Ascending aorta (tissue), 2 donors: ENCODE measurements at regions not wholly inside any gene's neighbourhood (a gene's known extent, or its start where the extent isn't known, plus 50 kb on each side); places are given as distances from the start of the nearest gene placed in this dataset.
"Not testable (repeated sequence)": the region's sequence is repeated elsewhere in the genome, so short reads cannot be mapped to it uniquely, and the experiment has no call there.

Source experiments
- DNase-seq, 2 donors: peaks; one replicate each; pipeline ENCODE4 v3.0.0-alpha.2; 2019; ENCODE audit warnings: low spot score in 2 of 2
- H3K27ac ChIP-seq, 2 donors: fragments of 200-600 bp; sonication (generic); one replicate each; pipeline ENCODE4 v1.5.1; 2016 to 2017; ENCODE audit warnings: mild to moderate bottlenecking in 1 of 2
- H3K27me3 ChIP-seq: fragments of 200-600 bp; sonication (generic); one replicate; pipeline ENCODE4 v1.5.1; 2017
- H3K36me3 ChIP-seq, 2 donors: fragments of 200-600 bp; sonication (generic); one replicate each; pipeline ENCODE4 v1.5.1; 2016
- H3K4me1 ChIP-seq, 2 donors: fragments of 200-600 bp; sonication (generic); one replicate each; pipeline ENCODE4 v1.5.1; 2016 to 2017; ENCODE audit warnings: mild to moderate bottlenecking in 1 of 2
- H3K4me3 ChIP-seq, 2 donors: fragments of 200-600 bp; sonication (generic); one replicate each; pipeline ENCODE4 v1.5.1; 2016 to 2017; ENCODE audit warnings: mild to moderate bottlenecking in 1 of 2
- H3K9me3 ChIP-seq, 2 donors: fragments of 200-600 bp; sonication (generic); one replicate each; pipeline ENCODE4 v1.5.1; 2016
- CTCF ChIP-seq, 3 experiments: fragments of 200-600 bp in 2 of 3; fragments of 450-650 bp in 1 of 3; sonication (generic) in 2 of 3; IDR thresholded peaks; one replicate each; pipeline ENCODE4 v1.5.1; 2016 to 2019; ENCODE audit warnings: antibody characterized with exemption in 3 of 3, mild to moderate bottlenecking in 1 of 3, moderate library complexity in 1 of 3
- intact Hi-C: fragments of 100-400 bp; cut with DNase I; formaldehyde crosslinking; loops from one replicate; pipeline ENCODE4 v1.15.1; 2023

DNA sequence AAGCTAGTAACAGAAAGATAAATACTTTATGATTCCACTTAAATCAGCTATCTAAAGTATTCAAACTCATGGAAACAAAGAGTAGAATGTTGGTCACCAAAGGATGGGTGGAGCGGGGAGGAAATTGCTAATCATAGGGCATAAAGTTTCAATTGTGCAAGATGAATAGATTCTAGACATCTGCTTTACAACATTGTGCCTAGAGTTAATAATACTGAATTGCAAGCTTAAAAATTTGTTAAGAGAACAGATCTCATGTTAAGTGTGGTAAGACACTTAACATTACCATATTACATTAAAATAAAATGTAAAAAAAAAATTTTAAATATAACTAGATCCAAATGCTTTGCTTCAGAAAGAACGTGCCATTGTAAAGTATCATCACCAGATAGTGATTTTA is 411.1 kb upstream of the MBL2 start:
- H3K9me3 ChIP-seq = peaks cover 0 to 3% of the 10 kb centered on the region in 2 donors
- intact Hi-C loops = no loop called here

DNA sequence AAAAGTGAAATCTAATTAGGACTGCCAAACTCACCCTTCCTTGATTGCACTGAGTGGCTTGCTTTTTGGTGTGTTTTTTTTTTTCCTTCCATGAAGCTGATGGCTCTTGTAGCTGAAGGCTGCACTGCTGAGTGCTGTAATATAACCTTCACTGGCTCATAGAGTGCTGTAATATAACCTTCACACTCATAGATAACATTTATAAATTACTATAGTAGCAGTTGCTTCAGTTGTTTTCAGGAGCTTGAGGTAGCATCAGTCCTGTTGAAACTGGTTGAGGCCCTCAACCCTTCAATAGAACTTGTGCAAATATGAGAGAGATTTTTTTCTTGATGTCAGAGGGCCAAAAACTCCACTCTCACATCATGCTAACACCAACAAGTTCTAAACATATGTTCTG is 404.9 kb upstream of the MBL2 start:
- no peak for TF ChIP-seq CTCF (IDR thresholded peaks at IDR 0.05)
- H3K4me1 ChIP-seq = no peaks in the 10 kb centered on the region
- no peak for DNase-seq
- H3K27ac ChIP-seq = no peak overlapping the region
- intact Hi-C loops = no loop called here
- no peaks in the 10 kb centered on the region for H3K36me3 ChIP-seq
- H3K4me3 ChIP-seq = no peak overlapping the region
- no peaks in the 10 kb centered on the region for H3K9me3 ChIP-seq
- H3K27me3 ChIP-seq = no peaks in the 10 kb centered on the region

More for the DNA sequence above, 411.1 kb upstream of the MBL2 start:
- no peaks in the 10 kb centered on the region for H3K36me3 ChIP-seq
- H3K27me3 ChIP-seq = no peaks in the 10 kb centered on the region
- no peak for TF ChIP-seq CTCF (IDR thresholded peaks at IDR 0.05)
- DNase-seq = no peak
- H3K4me3 ChIP-seq = no peak overlapping the region
- H3K27ac ChIP-seq = no peak overlapping the region
- no peaks in the 10 kb centered on the region for H3K4me1 ChIP-seq

DNA sequence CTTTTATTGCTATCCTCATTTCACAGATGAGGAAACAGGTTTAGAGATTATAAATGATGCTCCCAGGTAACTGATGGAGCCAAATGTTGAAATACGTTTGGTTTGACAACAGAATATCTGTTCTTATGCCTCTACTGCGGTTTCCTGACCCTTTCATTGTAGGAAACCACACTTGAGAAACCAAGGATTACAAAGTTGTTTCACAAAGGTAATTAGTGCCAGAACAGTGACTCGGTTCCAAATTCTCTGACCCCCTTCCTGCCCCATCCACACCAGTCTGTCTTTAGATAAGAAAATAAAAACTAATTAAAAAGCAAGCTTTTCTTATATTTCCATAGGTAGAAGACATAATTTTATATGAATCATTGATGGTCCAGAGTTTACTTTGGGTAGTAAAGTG is 393.7 kb upstream of the MBL2 start:
- H3K9me3 ChIP-seq = no peaks in the 10 kb centered on the region
- H3K36me3 ChIP-seq = no peaks in the 10 kb centered on the region
- H3K4me1 ChIP-seq = no peaks in the 10 kb centered on the region
- no peak overlapping the region for H3K27ac ChIP-seq
- DNase-seq = no peak
- no peak for TF ChIP-seq CTCF (IDR thresholded peaks at IDR 0.05)
- H3K4me3 ChIP-seq = no peak overlapping the region
- no peaks in the 10 kb centered on the region for H3K27me3 ChIP-seq
- intact Hi-C loops = no loop called here

- Histone ChIP-seq H3K4me1 (no peaks in the 10 kb centered on the region), H3K36me3 (no peaks in the 10 kb centered on the region), H3K27me3 (no peaks in the 10 kb centered on the region), H3K9me3 (no peaks in the 10 kb centered on the region), H3K27ac (no peak overlapping the region), H3K4me3 (no peak overlapping the region)
- no peak for DNase-seq
- no peak for TF ChIP-seq CTCF (IDR thresholded peaks at IDR 0.05)
- intact Hi-C loops = no loop called here
Observed at GRCh38 chr10:53162856-53163255, 390.3 kb upstream of the MBL2 start.

DNA sequence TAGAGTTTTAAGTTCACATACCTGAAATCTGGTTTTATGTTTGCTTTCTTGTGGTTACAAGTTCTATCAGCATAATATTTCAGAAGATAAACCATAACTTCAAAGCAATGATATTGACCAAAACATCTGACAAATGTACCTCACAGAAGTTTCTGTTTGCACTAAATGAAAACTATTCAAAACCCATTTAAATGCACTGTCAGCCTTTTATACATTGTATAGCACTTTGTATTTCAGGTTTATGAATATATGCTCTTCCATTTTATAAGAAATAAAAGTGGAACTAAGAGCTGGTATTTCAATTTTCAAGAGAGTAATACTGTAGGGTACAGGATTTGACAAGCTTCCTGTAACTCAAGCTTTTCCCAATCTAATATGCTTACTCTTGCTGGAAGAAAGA is 388.6 kb upstream of the MBL2 start:
- Histone ChIP-seq H3K27me3 (no peaks in the 10 kb centered on the region), H3K27ac (no peak overlapping the region)

GRCh38 chr10:53155674-53156073 is 383.1 kb upstream of the MBL2 start:
- H3K9me3 ChIP-seq, H3K4me1 ChIP-seq, H3K27me3 ChIP-seq, H3K36me3 ChIP-seq, H3K4me3 ChIP-seq, H3K27ac ChIP-seq, intact Hi-C loops, DNase-seq: not testable (repeated sequence)

More for the DNA sequence above, 388.6 kb upstream of the MBL2 start:
- DNase-seq = no peak
- no peaks in the 10 kb centered on the region for H3K9me3 ChIP-seq
- H3K4me1 ChIP-seq = no peaks in the 10 kb centered on the region
- intact Hi-C loops = no loop called here
- no peak overlapping the region for H3K4me3 ChIP-seq
- H3K36me3 ChIP-seq = no peaks in the 10 kb centered on the region
- no peak for TF ChIP-seq CTCF (IDR thresholded peaks at IDR 0.05)
